WTC11 (cell line): ENCODE measurements at regions not wholly inside any gene's neighbourhood (a gene's known extent, or its start where the extent isn't known, plus 50 kb on each side); places are given as distances from the start of the nearest gene placed in this dataset.

Source experiments
- ATAC-seq: fragments of 200-7000 bp; cut with Tn5 transposase; 2 replicates; pipeline ENCODE4 v1.10.0; 2021; ENCODE audit warnings: mild to moderate bottlenecking, moderate library complexity
- CTCF ChIA-PET: fragments of 300-600 bp; sonication (Branson Sonifier 250); formaldehyde crosslinking; loops from one replicate; lab custom pipeline; 2021; ENCODE audit warnings: antibody characterized with exemption; lab: Charles Lee
- POLR2A ChIA-PET: fragments of 350-600 bp; sonication (Branson Sonifier 250); formaldehyde crosslinking; loops from one replicate; lab custom pipeline; 2021; ENCODE audit warnings: antibody characterized with exemption; lab: Charles Lee
- DNase-seq: peaks from one replicate; pipeline ENCODE4 v3.0.0; 2021; ENCODE audit warnings: low spot score
- H3K27ac Mint-ChIP-seq: 2 replicates; pipeline ENCODE4 v1.8.0; 2021; ENCODE audit warnings: mixed read lengths
- H3K27me3 Mint-ChIP-seq: 2 replicates; pipeline ENCODE4 v1.8.0; 2021; ENCODE audit warnings: low read depth, mild to moderate bottlenecking, moderate library complexity, mixed read lengths
- H3K36me3 Mint-ChIP-seq: 2 replicates; pipeline ENCODE4 v1.8.0; 2021; ENCODE audit warnings: mixed read lengths
- H3K4me1 Mint-ChIP-seq: 2 replicates; pipeline ENCODE4 v1.8.0; 2022; ENCODE audit warnings: mixed read lengths
- H3K4me3 Mint-ChIP-seq: 2 replicates; pipeline ENCODE4 v1.8.0; 2021; ENCODE audit warnings: mild to moderate bottlenecking, moderate library complexity, mixed read lengths
- H3K9me3 Mint-ChIP-seq: 2 replicates; pipeline ENCODE4 v1.8.0; 2021; ENCODE audit warnings: mixed read lengths
- AFF4 ChIP-seq: sonication (generic); formaldehyde crosslinking; IDR thresholded peaks from 2 replicates; pipeline ENCODE4 v1.8.1; 2023; ENCODE audit warnings: mild to moderate bottlenecking, missing genetic modification reagents, borderline replicate concordance
- ARID4B ChIP-seq: sonication (generic); formaldehyde crosslinking; IDR thresholded peaks from 2 replicates; pipeline ENCODE4 v1.8.0; 2023; ENCODE audit warnings: missing genetic modification reagents, mild to moderate bottlenecking, borderline replicate concordance
- CREB1 ChIP-seq: sonication (generic); formaldehyde crosslinking; IDR thresholded peaks from 2 replicates; pipeline ENCODE4 v1.8.0; 2023; ENCODE audit warnings: mild to moderate bottlenecking, missing genetic modification reagents
- FOXJ3 ChIP-seq: sonication (generic); formaldehyde crosslinking; IDR thresholded peaks from 2 replicates; pipeline ENCODE4 v1.9.0; 2021; ENCODE audit warnings: missing genetic modification reagents, mild to moderate bottlenecking, borderline replicate concordance
- IRF2 ChIP-seq: sonication (generic); formaldehyde crosslinking; IDR thresholded peaks from 2 replicates; pipeline ENCODE4 v1.8.0; 2022; ENCODE audit warnings: low read depth, missing genetic modification reagents, borderline replicate concordance
- MYBL2 ChIP-seq: sonication (generic); formaldehyde crosslinking; IDR thresholded peaks from 2 replicates; pipeline ENCODE4 v1.8.1; 2023; ENCODE audit warnings: mild to moderate bottlenecking, moderate library complexity, missing genetic modification reagents
- RELA ChIP-seq: sonication (generic); formaldehyde crosslinking; IDR thresholded peaks from 2 replicates; pipeline ENCODE4 v1.8.1; 2022; ENCODE audit warnings: missing genetic modification reagents, mild to moderate bottlenecking, borderline replicate concordance
- SMAD3 ChIP-seq: sonication (generic); formaldehyde crosslinking; IDR thresholded peaks from 2 replicates; pipeline ENCODE4 v1.8.0; 2022; ENCODE audit warnings: missing genetic modification reagents, mild to moderate bottlenecking, borderline replicate concordance
- SOX15 ChIP-seq: fragments of 250-450 bp; sonication (Bioruptor Pico); IDR thresholded peaks from 2 replicates; pipeline ENCODE4 v1.9.0; 2021; ENCODE audit warnings: mild to moderate bottlenecking
- SP1 ChIP-seq: sonication (generic); formaldehyde crosslinking; conservative IDR thresholded peaks from 2 replicates; pipeline ENCODE4 v1.8.1; 2022; ENCODE audit warnings: missing genetic modification reagents
- STAT6 ChIP-seq: sonication (generic); formaldehyde crosslinking; conservative IDR thresholded peaks from 2 replicates; pipeline ENCODE4 v1.8.1; 2023; ENCODE audit warnings: mild to moderate bottlenecking, low read depth, missing genetic modification reagents, moderate library complexity
- USF1 ChIP-seq: sonication (generic); formaldehyde crosslinking; IDR thresholded peaks from 2 replicates; pipeline ENCODE4 v1.8.0; 2022; ENCODE audit warnings: mild to moderate bottlenecking, missing genetic modification reagents
- ZNF281 ChIP-seq: sonication (generic); formaldehyde crosslinking; IDR thresholded peaks from 2 replicates; pipeline ENCODE4 v1.8.0; 2023; ENCODE audit warnings: mild to moderate bottlenecking, missing genetic modification reagents
- ZSCAN18 ChIP-seq: fragments of 250-450 bp; sonication (Bioruptor Pico); IDR thresholded peaks from 2 replicates; pipeline ENCODE4 v2.1.2; 2022; ENCODE audit warnings: mild to moderate bottlenecking, moderate library complexity

- TF ChIP-seq ZNF281 (CRISPR knock-in tag): no peak
- no peak for TF ChIP-seq FOXJ3 (CRISPR knock-in tag)
- no peak for TF ChIP-seq AFF4 (CRISPR knock-in tag)
- TF ChIP-seq, all 79 proteins: peak for 0
Observed at GRCh38 chr9:96048104-96048955, 172.8 kb downstream of the ERCC6L2 start (continued).

GRCh38 chr9:96047741-96048103, 172.2 kb downstream of the ERCC6L2 start:
- TF ChIP-seq USF1 (CRISPR knock-in tag) (no peak), STAT6 (CRISPR knock-in tag) (no peak), RELA (no peak), SP1 (CRISPR knock-in tag) (no peak)
- TF ChIP-seq, all 79 proteins: peak for 0
- Mint-ChIP-seq H3K27me3 (0 out of 2 replicates have a peak, but pooled peaks cover 6% of the 10 kb centered on the region), H3K9me3 (peaks cover 8% of the 10 kb centered on the region), H3K27ac (no peak overlapping the region), H3K4me3 (no peak overlapping the region), H3K36me3 (no peaks in the 10 kb centered on the region), H3K4me1 (peaks cover 32% of the 10 kb centered on the region)
- ATAC-seq (peak; percentile 17), DNase-seq (no peak)
- POLR2A ChIA-PET: no interaction called here
- CTCF ChIA-PET: interaction anchor here (1.8 kb wide), 1 partner anchor 22 kb away, joined by 13 read pairs; no protein-coding TSS in a partner anchor

- no peak overlapping the region for H3K4me3 Mint-ChIP-seq
- H3K27me3 Mint-ChIP-seq: 0 out of 2 replicates have a peak, but pooled peaks cover 6% of the 10 kb centered on the region
- ChIA-PET POLR2A (no interaction called here), CTCF (interaction anchor here (0.8 to 1.8 kb wide), 2 partner anchors 21 to 24 kb away, joined by 3 to 4 read pairs; no protein-coding TSS in a partner anchor)
- H3K27ac Mint-ChIP-seq: no peak overlapping the region
- no peak for ATAC-seq
- no peak for DNase-seq
- H3K4me1 Mint-ChIP-seq: peaks cover 32% of the 10 kb centered on the region
- no peaks in the 10 kb centered on the region for H3K36me3 Mint-ChIP-seq
- H3K9me3 Mint-ChIP-seq: peaks cover 8% of the 10 kb centered on the region
- TF ChIP-seq SMAD3 (CRISPR knock-in tag) (no peak), ZSCAN18 (CRISPR knock-in tag) (no peak), SOX15 (CRISPR knock-in tag) (no peak), ARID4B (no peak), SP1 (CRISPR knock-in tag) (no peak), MYBL2 (CRISPR knock-in tag) (no peak), RELA (no peak), CREB1 (CRISPR knock-in tag) (no peak), IRF2 (no peak)
Observed at GRCh38 chr9:96047116-96047639, 171.7 kb downstream of the ERCC6L2 start.
